ENCODE measurements at regions not wholly inside any gene's neighbourhood (a gene's known extent, or its start where the extent isn't known, plus 50 kb on each side); places are given as distances from the start of the nearest gene placed in this dataset.

GRCh38 chr12:126537961-126538530 is 1472.8 kb downstream of the AACS start:
- TF ChIP-seq CTCF (conservative IDR thresholded peaks at IDR 0.05; ENCODE audit: low read depth, low read length) (no peak), EZH2phosphoT487 (IDR thresholded peaks at IDR 0.05; ENCODE audit: borderline replicate concordance, low read length) (no peak), EZH2 (IDR thresholded peaks at IDR 0.05; ENCODE audit: low read length, unreplicated experiment) (no peak)

Data from PC-3 (cell line).